Activated CD4-positive, alpha-beta T cell treated with anti-CD3 and anti-CD28 coated beads for 24 hours (primary cell): ENCODE measurements at regions not wholly inside any gene's neighbourhood (a gene's known extent, or its start where the extent isn't known, plus 50 kb on each side); places are given as distances from the start of the nearest gene placed in this dataset.

Experiments used
- DNase-seq, 2 donors: peaks; one replicate each; pipeline ENCODE4 v3.0.0-alpha.2; 2020; ENCODE audit warnings: low read depth in 2 of 2

- DNase-seq: no peak
These were observed 168.5 kb upstream of the GLI2 start for GRCh38 chr2:120567128-120567527.

- DNase-seq: no peak
These were observed 167.3 kb upstream of the GLI2 start for GRCh38 chr2:120568089-120568974.

- no peak for DNase-seq
These were observed 166.7 kb upstream of the GLI2 start for GRCh38 chr2:120568975-120569268.

GRCh38 chr2:120570001-120570400, 165.7 kb upstream of the GLI2 start:
- DNase-seq: no peak

GRCh38 chr2:120570546-120570945, 165.1 kb upstream of the GLI2 start:
- no peak for DNase-seq

GRCh38 chr2:120571015-120571728, 164.5 kb upstream of the GLI2 start:
- no peak for DNase-seq

- DNase-seq: no peak
These were observed 163.4 kb upstream of the GLI2 start for GRCh38 chr2:120572226-120572625.

GRCh38 chr2:120574620-120575019, 161.0 kb upstream of the GLI2 start:
- no peak for DNase-seq

GRCh38 chr2:120575966-120576365, 159.7 kb upstream of the GLI2 start:
- DNase-seq: no peak

- no peak for DNase-seq
These were observed 158.9 kb upstream of the GLI2 start for GRCh38 chr2:120576509-120577474.

- no peak for DNase-seq
These were observed 157.9 kb upstream of the GLI2 start for GRCh38 chr2:120577721-120578295.

- DNase-seq: no peak
These were observed 156.9 kb upstream of the GLI2 start for GRCh38 chr2:120578576-120579352.

GRCh38 chr2:120579916-120580685, 155.6 kb upstream of the GLI2 start:
- no peak for DNase-seq

- no peak for DNase-seq
These were observed 155.0 kb upstream of the GLI2 start for GRCh38 chr2:120580709-120581108.

GRCh38 chr2:120583121-120583520, 152.5 kb upstream of the GLI2 start:
- no peak for DNase-seq

GRCh38 chr2:120583851-120584570, 151.7 kb upstream of the GLI2 start:
- DNase-seq: no peak

- DNase-seq: no peak
These were observed 149.0 kb upstream of the GLI2 start for GRCh38 chr2:120586507-120587278.

GRCh38 chr2:120587279-120587996, 148.2 kb upstream of the GLI2 start:
- no peak for DNase-seq
